ENCODE measurements at regions not wholly inside any gene's neighbourhood (a gene's known extent, or its start where the extent isn't known, plus 50 kb on each side); places are given as distances from the start of the nearest gene placed in this dataset.

GRCh38 chr9:12056874-12057273 is 636.3 kb upstream of the TYRP1 start:
- Mint-ChIP-seq H3K27me3 (ENCODE audit: unreplicated experiment) (no peaks in the 10 kb centered on the region), H3K4me3 (ENCODE audit: unreplicated experiment) (no peak overlapping the region), H3K4me1 (ENCODE audit: unreplicated experiment) (no peaks in the 10 kb centered on the region), H3K27ac (ENCODE audit: unreplicated experiment) (no peak overlapping the region), H3K36me3 (ENCODE audit: unreplicated experiment) (no peaks in the 10 kb centered on the region), H3K9me3 (ENCODE audit: unreplicated experiment) (peaks cover 21% of the 10 kb centered on the region)
- no peak for TF ChIP-seq CTCF (IDR thresholded peaks at IDR 0.05)
- DNase-seq (ENCODE audit: extremely low spot score, unreplicated experiment): no peak

GRCh38 chr9:12060067-12060466 is 633.1 kb upstream of the TYRP1 start:
- Mint-ChIP-seq H3K9me3 (ENCODE audit: unreplicated experiment) (peaks cover 11% of the 10 kb centered on the region), H3K4me3 (ENCODE audit: unreplicated experiment) (no peak overlapping the region), H3K27ac (ENCODE audit: unreplicated experiment) (no peak overlapping the region), H3K36me3 (ENCODE audit: unreplicated experiment) (no peaks in the 10 kb centered on the region), H3K27me3 (ENCODE audit: unreplicated experiment) (no peaks in the 10 kb centered on the region), H3K4me1 (ENCODE audit: unreplicated experiment) (no peaks in the 10 kb centered on the region)
- DNase-seq (ENCODE audit: extremely low spot score, unreplicated experiment): no peak
- TF ChIP-seq CTCF (IDR thresholded peaks at IDR 0.05): no peak

- H3K36me3 Mint-ChIP-seq (ENCODE audit: unreplicated experiment): no peaks in the 10 kb centered on the region
- TF ChIP-seq CTCF (IDR thresholded peaks at IDR 0.05): no peak
- no peak overlapping the region for H3K27ac Mint-ChIP-seq (ENCODE audit: unreplicated experiment)
- peaks cover 12% of the 10 kb centered on the region for H3K9me3 Mint-ChIP-seq (ENCODE audit: unreplicated experiment)
- no peak for DNase-seq (ENCODE audit: extremely low spot score, unreplicated experiment)
- H3K27me3 Mint-ChIP-seq (ENCODE audit: unreplicated experiment): no peaks in the 10 kb centered on the region
- H3K4me3 Mint-ChIP-seq (ENCODE audit: unreplicated experiment): no peak overlapping the region
- no peaks in the 10 kb centered on the region for H3K4me1 Mint-ChIP-seq (ENCODE audit: unreplicated experiment)
Observed at GRCh38 chr9:12060811-12061210, 632.4 kb upstream of the TYRP1 start.

- no peak for DNase-seq (ENCODE audit: extremely low spot score, unreplicated experiment)
- no peak for TF ChIP-seq CTCF (IDR thresholded peaks at IDR 0.05)
- Mint-ChIP-seq H3K27me3 (ENCODE audit: unreplicated experiment) (no peaks in the 10 kb centered on the region), H3K36me3 (ENCODE audit: unreplicated experiment) (no peaks in the 10 kb centered on the region), H3K27ac (ENCODE audit: unreplicated experiment) (no peak overlapping the region), H3K4me3 (ENCODE audit: unreplicated experiment) (no peak overlapping the region), H3K9me3 (ENCODE audit: unreplicated experiment) (peaks cover 4% of the 10 kb centered on the region), H3K4me1 (ENCODE audit: unreplicated experiment) (no peaks in the 10 kb centered on the region)
Observed at GRCh38 chr9:12065050-12065449, 628.1 kb upstream of the TYRP1 start.

- Mint-ChIP-seq H3K9me3 (ENCODE audit: unreplicated experiment) (peaks cover 4% of the 10 kb centered on the region), H3K36me3 (ENCODE audit: unreplicated experiment) (no peaks in the 10 kb centered on the region), H3K27me3 (ENCODE audit: unreplicated experiment) (no peaks in the 10 kb centered on the region), H3K4me1 (ENCODE audit: unreplicated experiment) (no peaks in the 10 kb centered on the region), H3K4me3 (ENCODE audit: unreplicated experiment) (no peak overlapping the region), H3K27ac (ENCODE audit: unreplicated experiment) (no peak overlapping the region)
- DNase-seq (ENCODE audit: extremely low spot score, unreplicated experiment): no peak
- TF ChIP-seq CTCF (IDR thresholded peaks at IDR 0.05): no peak
Observed at GRCh38 chr9:12065686-12066085, 627.5 kb upstream of the TYRP1 start.

All from osteocyte (in vitro differentiated cells).